H4 (cell line): ENCODE measurements at regions not wholly inside any gene's neighbourhood (a gene's known extent, or its start where the extent isn't known, plus 50 kb on each side); places are given as distances from the start of the nearest gene placed in this dataset.
"Not testable (repeated sequence)": the region's sequence is repeated elsewhere in the genome, so short reads cannot be mapped to it uniquely, and the experiment has no call there.

Experiments
- DNase-seq: peaks from one replicate; pipeline ENCODE4 v3.0.0-alpha.2; 2015; ENCODE audit warnings: low spot score

- no peak for DNase-seq
Measured at GRCh38 chr5:23242891-23243290, 264.5 kb upstream of the PRDM9 start.

- no peak for DNase-seq
Measured at GRCh38 chr5:23235246-23235645, 272.2 kb upstream of the PRDM9 start.

GRCh38 chr5:23234197-23234596 is 273.2 kb upstream of the PRDM9 start:
- DNase-seq = no peak

GRCh38 chr5:23223846-23224245 is 283.6 kb upstream of the PRDM9 start:
- DNase-seq = peak; percentile 76

GRCh38 chr5:23221831-23222230 is 285.6 kb upstream of the PRDM9 start:
- no peak for DNase-seq

- DNase-seq = no peak
Measured at GRCh38 chr5:23217159-23217558, 290.2 kb upstream of the PRDM9 start.

GRCh38 chr5:23216345-23216744 is 291.1 kb upstream of the PRDM9 start:
- DNase-seq = no peak

GRCh38 chr5:23208959-23209431 is 298.4 kb upstream of the PRDM9 start:
- peak; percentile 79 for DNase-seq

- no peak for DNase-seq
Measured at GRCh38 chr5:23204111-23204510, 303.3 kb upstream of the PRDM9 start.

GRCh38 chr5:23169660-23170416 is 316.7 kb upstream of the CDH12 start:
- no peak for DNase-seq

GRCh38 chr5:23164971-23165370 is 311.8 kb upstream of the CDH12 start:
- no peak for DNase-seq

- DNase-seq = no peak
Measured at GRCh38 chr5:23158179-23158578, 305.0 kb upstream of the CDH12 start.

- no peak for DNase-seq
Measured at GRCh38 chr5:23157716-23158115, 304.6 kb upstream of the CDH12 start.

GRCh38 chr5:23157169-23157568 is 304.0 kb upstream of the CDH12 start:
- no peak for DNase-seq

- DNase-seq = no peak
Measured at GRCh38 chr5:23147625-23148024, 294.5 kb upstream of the CDH12 start.

GRCh38 chr5:23146183-23146582 is 293.0 kb upstream of the CDH12 start:
- no peak for DNase-seq

GRCh38 chr5:23139338-23140171 is 286.4 kb upstream of the CDH12 start:
- no peak for DNase-seq

- DNase-seq = no peak
Measured at GRCh38 chr5:23136958-23137357, 283.8 kb upstream of the CDH12 start.

GRCh38 chr5:23132231-23132630 is 279.1 kb upstream of the CDH12 start:
- DNase-seq = no peak

GRCh38 chr5:23112237-23112636 is 259.1 kb upstream of the CDH12 start:
- no peak for DNase-seq

GRCh38 chr5:23105021-23105420 is 251.9 kb upstream of the CDH12 start:
- no peak for DNase-seq

GRCh38 chr5:23103566-23103965 is 250.4 kb upstream of the CDH12 start:
- no peak for DNase-seq

- not testable (repeated sequence) for DNase-seq
Measured at GRCh38 chr5:23095418-23095817, 242.3 kb upstream of the CDH12 start.
